SK-N-SH (cell line): ENCODE measurements at regions not wholly inside any gene's neighbourhood (a gene's known extent, or its start where the extent isn't known, plus 50 kb on each side); places are given as distances from the start of the nearest gene placed in this dataset.

Experiments
- CTCF ChIA-PET: fragments of 300-600, 350-600 bp; formaldehyde crosslinking; extraction: SDS; loops from one replicate; lab custom pipeline; 2021; lab: Yijun Ruan, JAX
- POLR2A ChIA-PET: fragments of 350-600 bp; sonication (Branson Sonifier 250); formaldehyde crosslinking; extraction: SDS; loops from one replicate; lab custom pipeline; 2020; ENCODE audit warnings: antibody characterized with exemption, inconsistent platforms; lab: Yijun Ruan, JAX
- DNase-seq: peaks from one replicate; pipeline ENCODE4 v3.0.0; 2012
- H2AFZ ChIP-seq: fragments of 200-600 bp; sonication (generic); 2 replicates; pipeline ENCODE4 v1.8.1; 2016; ENCODE audit warnings: antibody characterized with exemption, mild to moderate bottlenecking, low read depth
- H3F3A ChIP-seq: fragments of 200-600 bp; sonication (generic); replicated peaks from 2 replicates; pipeline ENCODE3; 2016; ENCODE audit warnings: antibody characterized with exemption, mild to moderate bottlenecking; ENCODE audit not compliant: insufficient read depth
- H3K27ac ChIP-seq, 2 experiments: fragments of 200-500 bp in 1 of 2; fragments of 200-600 bp in 1 of 2; sonication (Bioruptor generic) in 1 of 2; sonication (generic), shearing (Covaris generic) in 1 of 2; 2 replicates each; pipeline versions ENCODE4 v1.5.1 to v1.6.1; 2014 to 2016; ENCODE audit warnings: low read depth in 2 of 2, inconsistent platforms in 1 of 2, low read length in 1 of 2, mild to moderate bottlenecking in 1 of 2, mixed read lengths in 1 of 2
- H3K27me3 ChIP-seq: fragments of 200-600 bp; sonication (generic), shearing (Covaris generic); 2 replicates; pipeline ENCODE4 v1.6.1; 2016; ENCODE audit warnings: mixed run types; ENCODE audit not compliant: insufficient read depth
- H3K36me3 ChIP-seq, 2 experiments: fragments of 200-500 bp in 1 of 2; fragments of 200-600 bp in 1 of 2; sonication (Bioruptor generic) in 1 of 2; sonication (generic) in 1 of 2; replicated peaks in 1 of 2; 2 replicates each; pipeline versions ENCODE3 to v1.5.1; 2014 to 2016; ENCODE audit warnings: low read length in 1 of 2, mild to moderate bottlenecking in 1 of 2; ENCODE audit not compliant: insufficient read depth in 2 of 2, control insufficient read depth in 1 of 2
- H3K4me1 ChIP-seq, 2 experiments: fragments of 200-500 bp in 1 of 2; fragments of 200-600 bp in 1 of 2; sonication (Bioruptor generic) in 1 of 2; sonication (generic), shearing (Covaris generic) in 1 of 2; 2 replicates each; pipeline versions ENCODE4 v1.5.1 to v1.6.1; 2014 to 2016; ENCODE audit warnings: low read depth in 1 of 2, low read length in 1 of 2, mixed run types in 1 of 2; ENCODE audit not compliant: insufficient read depth in 2 of 2, control insufficient read depth in 1 of 2
- H3K4me2 ChIP-seq: fragments of 200-600 bp; sonication (generic), shearing (Covaris generic); 2 replicates; pipeline ENCODE4 v1.6.1; 2017; ENCODE audit warnings: mixed run types
- H3K4me3 ChIP-seq, 2 experiments: fragments of 200-500 bp in 1 of 2; fragments of 200-600 bp in 1 of 2; sonication (Bioruptor generic) in 1 of 2; sonication (generic), shearing (Covaris generic) in 1 of 2; 2 replicates each; pipeline versions ENCODE4 v1.5.1 to v1.8.1; 2014 to 2016; ENCODE audit warnings: low read depth in 2 of 2, inconsistent platforms in 1 of 2, low read length in 1 of 2, mild to moderate bottlenecking in 1 of 2, mixed read lengths in 1 of 2, moderate library complexity in 1 of 2
- H3K79me2 ChIP-seq: fragments of 200-600 bp; sonication (generic); 2 replicates; pipeline ENCODE4 v1.8.1; 2017; ENCODE audit warnings: mild to moderate bottlenecking; ENCODE audit not compliant: insufficient read depth
- H3K9ac ChIP-seq: fragments of 200-600 bp; sonication (generic); 2 replicates; pipeline ENCODE4 v1.6.1; 2017; ENCODE audit warnings: mixed run types
- H3K9me2 ChIP-seq: fragments of 200-600 bp; sonication (generic); 2 replicates; pipeline ENCODE4 v1.6.1; 2017; ENCODE audit warnings: mixed run types
- H3K9me3 ChIP-seq: fragments of 200-600 bp; sonication (generic); 2 replicates; pipeline ENCODE4 v1.6.1; 2017; ENCODE audit warnings: mixed run types, mild to moderate bottlenecking, moderate library complexity
- H4K20me1 ChIP-seq: fragments of 200-600 bp; sonication (generic); 2 replicates; pipeline ENCODE4 v1.6.1; 2017; ENCODE audit warnings: mild to moderate bottlenecking, mixed run types; ENCODE audit not compliant: insufficient read depth
- ELF1 ChIP-seq: IDR thresholded peaks from 2 replicates; pipeline ENCODE4 v1.4.0; 2012
- POLR2AphosphoS5 ChIP-seq: IDR thresholded peaks from 2 replicates; pipeline ENCODE4 v1.6.1; 2012; ENCODE audit warnings: low read depth, low read length
- RAD21 ChIP-seq: IDR thresholded peaks from 2 replicates; pipeline ENCODE4 v1.6.1; 2012; ENCODE audit warnings: mild to moderate bottlenecking, low read length
- SIN3A ChIP-seq: IDR thresholded peaks from 2 replicates; pipeline ENCODE4 v1.6.1; 2012; ENCODE audit warnings: low read depth, mild to moderate bottlenecking, low read length, moderate library complexity, borderline replicate concordance
- YY1 ChIP-seq: IDR thresholded peaks from 2 replicates; pipeline ENCODE4 v1.4.0; 2012; ENCODE audit warnings: low read depth, mild to moderate bottlenecking
- WGBS: methylation state at CpG from one replicate; pipeline ENCODE4 v1.1.6; 2017; ENCODE audit warnings: low lambda C conversion rate; 5-methylcytosine and 5-hydroxymethylcytosine counted together
- TF ChIP-seq, protein P1 (sequence below): IDR thresholded peaks from 2 replicates; pipeline ENCODE4 v1.4.0; 2012; ENCODE audit warnings: low read depth, borderline replicate concordance
- TF ChIP-seq, protein P2 (sequence below): fragments of 200-600 bp; sonication (generic); IDR thresholded peaks from 2 replicates; pipeline ENCODE4 v1.6.1; 2017; ENCODE audit warnings: antibody characterized with exemption, mild to moderate bottlenecking, moderate library complexity
- TF ChIP-seq, protein P3 (sequence below): fragments of 150-350 bp; IDR thresholded peaks from 2 replicates; pipeline ENCODE4 v1.6.1; 2016; ENCODE audit warnings: mild to moderate bottlenecking, low read depth, low read length
- TF ChIP-seq, protein P4 (sequence below): IDR thresholded peaks from 2 replicates; pipeline ENCODE4 v1.6.1; 2012; ENCODE audit warnings: mild to moderate bottlenecking, low read depth, low read length, moderate library complexity
- TF ChIP-seq, protein P5 (sequence below): IDR thresholded peaks from 2 replicates; pipeline ENCODE4; 2012

DNA sequence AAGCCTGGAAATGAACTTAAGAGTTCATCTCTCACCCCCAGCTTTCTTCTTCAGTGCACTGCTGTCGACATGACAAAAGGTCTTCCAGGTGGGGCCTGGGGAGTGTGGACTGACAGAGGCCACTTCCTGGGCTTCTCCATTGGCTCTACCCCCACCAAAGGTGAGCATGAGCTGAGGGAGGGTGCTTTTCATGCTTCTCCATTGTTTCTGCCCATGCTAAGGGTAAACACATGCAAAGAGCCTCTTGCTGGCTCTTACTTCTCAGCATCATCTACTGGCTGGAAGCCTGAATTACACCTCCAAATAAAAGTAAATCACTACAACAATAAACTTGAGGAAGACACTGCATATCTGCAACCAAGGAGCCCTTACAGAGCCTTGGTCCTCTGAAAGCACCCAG, 227.2 kb downstream of the EPM2A start:
- ChIA-PET POLR2A (no interaction called here), CTCF (no interaction called here)

More for the DNA sequence above, 227.2 kb downstream of the EPM2A start:
- no peaks in the 10 kb centered on the region for H3K27me3 ChIP-seq
- H3F3A ChIP-seq, result no peaks in the 10 kb centered on the region
- DNase-seq, result no peak
- H3K4me1 ChIP-seq, result no peaks in the 10 kb centered on the region
- H3K4me3 ChIP-seq, result no peak overlapping the region
- no peaks in the 10 kb centered on the region for H4K20me1 ChIP-seq
- H3K9ac ChIP-seq, result no peak overlapping the region
- TF ChIP-seq ELF1 (no peak), YY1 (no peak), RAD21 (no peak), SIN3A (no peak), POLR2AphosphoS5 (no peak)
- TF ChIP-seq, protein P1, sequence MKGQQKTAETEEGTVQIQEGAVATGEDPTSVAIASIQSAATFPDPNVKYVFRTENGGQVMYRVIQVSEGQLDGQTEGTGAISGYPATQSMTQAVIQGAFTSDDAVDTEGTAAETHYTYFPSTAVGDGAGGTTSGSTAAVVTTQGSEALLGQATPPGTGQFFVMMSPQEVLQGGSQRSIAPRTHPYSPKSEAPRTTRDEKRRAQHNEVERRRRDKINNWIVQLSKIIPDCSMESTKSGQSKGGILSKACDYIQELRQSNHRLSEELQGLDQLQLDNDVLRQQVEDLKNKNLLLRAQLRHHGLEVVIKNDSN, result no peak
- TF ChIP-seq, protein P2, sequence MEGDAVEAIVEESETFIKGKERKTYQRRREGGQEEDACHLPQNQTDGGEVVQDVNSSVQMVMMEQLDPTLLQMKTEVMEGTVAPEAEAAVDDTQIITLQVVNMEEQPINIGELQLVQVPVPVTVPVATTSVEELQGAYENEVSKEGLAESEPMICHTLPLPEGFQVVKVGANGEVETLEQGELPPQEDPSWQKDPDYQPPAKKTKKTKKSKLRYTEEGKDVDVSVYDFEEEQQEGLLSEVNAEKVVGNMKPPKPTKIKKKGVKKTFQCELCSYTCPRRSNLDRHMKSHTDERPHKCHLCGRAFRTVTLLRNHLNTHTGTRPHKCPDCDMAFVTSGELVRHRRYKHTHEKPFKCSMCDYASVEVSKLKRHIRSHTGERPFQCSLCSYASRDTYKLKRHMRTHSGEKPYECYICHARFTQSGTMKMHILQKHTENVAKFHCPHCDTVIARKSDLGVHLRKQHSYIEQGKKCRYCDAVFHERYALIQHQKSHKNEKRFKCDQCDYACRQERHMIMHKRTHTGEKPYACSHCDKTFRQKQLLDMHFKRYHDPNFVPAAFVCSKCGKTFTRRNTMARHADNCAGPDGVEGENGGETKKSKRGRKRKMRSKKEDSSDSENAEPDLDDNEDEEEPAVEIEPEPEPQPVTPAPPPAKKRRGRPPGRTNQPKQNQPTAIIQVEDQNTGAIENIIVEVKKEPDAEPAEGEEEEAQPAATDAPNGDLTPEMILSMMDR, result no peak
- TF ChIP-seq, protein P3, sequence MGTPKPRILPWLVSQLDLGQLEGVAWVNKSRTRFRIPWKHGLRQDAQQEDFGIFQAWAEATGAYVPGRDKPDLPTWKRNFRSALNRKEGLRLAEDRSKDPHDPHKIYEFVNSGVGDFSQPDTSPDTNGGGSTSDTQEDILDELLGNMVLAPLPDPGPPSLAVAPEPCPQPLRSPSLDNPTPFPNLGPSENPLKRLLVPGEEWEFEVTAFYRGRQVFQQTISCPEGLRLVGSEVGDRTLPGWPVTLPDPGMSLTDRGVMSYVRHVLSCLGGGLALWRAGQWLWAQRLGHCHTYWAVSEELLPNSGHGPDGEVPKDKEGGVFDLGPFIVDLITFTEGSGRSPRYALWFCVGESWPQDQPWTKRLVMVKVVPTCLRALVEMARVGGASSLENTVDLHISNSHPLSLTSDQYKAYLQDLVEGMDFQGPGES, result no peak
- TF ChIP-seq, protein P4, sequence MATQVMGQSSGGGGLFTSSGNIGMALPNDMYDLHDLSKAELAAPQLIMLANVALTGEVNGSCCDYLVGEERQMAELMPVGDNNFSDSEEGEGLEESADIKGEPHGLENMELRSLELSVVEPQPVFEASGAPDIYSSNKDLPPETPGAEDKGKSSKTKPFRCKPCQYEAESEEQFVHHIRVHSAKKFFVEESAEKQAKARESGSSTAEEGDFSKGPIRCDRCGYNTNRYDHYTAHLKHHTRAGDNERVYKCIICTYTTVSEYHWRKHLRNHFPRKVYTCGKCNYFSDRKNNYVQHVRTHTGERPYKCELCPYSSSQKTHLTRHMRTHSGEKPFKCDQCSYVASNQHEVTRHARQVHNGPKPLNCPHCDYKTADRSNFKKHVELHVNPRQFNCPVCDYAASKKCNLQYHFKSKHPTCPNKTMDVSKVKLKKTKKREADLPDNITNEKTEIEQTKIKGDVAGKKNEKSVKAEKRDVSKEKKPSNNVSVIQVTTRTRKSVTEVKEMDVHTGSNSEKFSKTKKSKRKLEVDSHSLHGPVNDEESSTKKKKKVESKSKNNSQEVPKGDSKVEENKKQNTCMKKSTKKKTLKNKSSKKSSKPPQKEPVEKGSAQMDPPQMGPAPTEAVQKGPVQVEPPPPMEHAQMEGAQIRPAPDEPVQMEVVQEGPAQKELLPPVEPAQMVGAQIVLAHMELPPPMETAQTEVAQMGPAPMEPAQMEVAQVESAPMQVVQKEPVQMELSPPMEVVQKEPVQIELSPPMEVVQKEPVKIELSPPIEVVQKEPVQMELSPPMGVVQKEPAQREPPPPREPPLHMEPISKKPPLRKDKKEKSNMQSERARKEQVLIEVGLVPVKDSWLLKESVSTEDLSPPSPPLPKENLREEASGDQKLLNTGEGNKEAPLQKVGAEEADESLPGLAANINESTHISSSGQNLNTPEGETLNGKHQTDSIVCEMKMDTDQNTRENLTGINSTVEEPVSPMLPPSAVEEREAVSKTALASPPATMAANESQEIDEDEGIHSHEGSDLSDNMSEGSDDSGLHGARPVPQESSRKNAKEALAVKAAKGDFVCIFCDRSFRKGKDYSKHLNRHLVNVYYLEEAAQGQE, result no peak
- TF ChIP-seq, protein P5, sequence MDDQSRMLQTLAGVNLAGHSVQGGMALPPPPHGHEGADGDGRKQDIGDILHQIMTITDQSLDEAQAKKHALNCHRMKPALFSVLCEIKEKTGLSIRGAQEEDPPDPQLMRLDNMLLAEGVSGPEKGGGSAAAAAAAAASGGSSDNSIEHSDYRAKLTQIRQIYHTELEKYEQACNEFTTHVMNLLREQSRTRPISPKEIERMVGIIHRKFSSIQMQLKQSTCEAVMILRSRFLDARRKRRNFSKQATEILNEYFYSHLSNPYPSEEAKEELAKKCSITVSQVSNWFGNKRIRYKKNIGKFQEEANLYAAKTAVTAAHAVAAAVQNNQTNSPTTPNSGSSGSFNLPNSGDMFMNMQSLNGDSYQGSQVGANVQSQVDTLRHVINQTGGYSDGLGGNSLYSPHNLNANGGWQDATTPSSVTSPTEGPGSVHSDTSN, result no peak
- H3K9me2 ChIP-seq, result no peaks in the 10 kb centered on the region
- no peak overlapping the region for H3K4me2 ChIP-seq
- H3K9me3 ChIP-seq, result no peaks in the 10 kb centered on the region
- no peaks in the 10 kb centered on the region for H3K36me3 ChIP-seq
- H3K27ac ChIP-seq, result no peak overlapping the region
- WGBS, result no CpG with 5 or more reads among the region's 1 CpG
- no peaks in the 10 kb centered on the region for H3K79me2 ChIP-seq
- H2AFZ ChIP-seq, result no peak overlapping the region
